Nephron progenitor cell (in vitro differentiated cells): ENCODE measurements at regions not wholly inside any gene's neighbourhood (a gene's known extent, or its start where the extent isn't known, plus 50 kb on each side); places are given as distances from the start of the nearest gene placed in this dataset.

Experiments
- DNase-seq: peaks from one replicate; pipeline ENCODE4 v3.0.0; 2021
- H3K27ac Mint-ChIP-seq: 2 replicates; pipeline ENCODE4 v1.8.0; 2021; ENCODE audit warnings: mild to moderate bottlenecking, moderate library complexity, mixed read lengths
- H3K27me3 Mint-ChIP-seq: 2 replicates; pipeline ENCODE4 v1.8.0; 2021; ENCODE audit warnings: mild to moderate bottlenecking, low read depth, mixed read lengths; ENCODE audit not compliant: poor library complexity
- H3K36me3 Mint-ChIP-seq: 2 replicates; pipeline ENCODE4 v1.8.0; 2021; ENCODE audit warnings: low read depth, mixed read lengths
- H3K4me1 Mint-ChIP-seq: 2 replicates; pipeline ENCODE4 v1.8.0; 2021; ENCODE audit warnings: mixed read lengths
- H3K4me3 Mint-ChIP-seq: 2 replicates; pipeline ENCODE4 v1.8.0; 2021; ENCODE audit warnings: mild to moderate bottlenecking, moderate library complexity, mixed read lengths
- H3K9me3 Mint-ChIP-seq: 2 replicates; pipeline ENCODE4 v1.8.0; 2021; ENCODE audit warnings: mild to moderate bottlenecking, moderate library complexity, mixed read lengths
- CTCF ChIP-seq: fragments of 200-600 bp; sonication (generic); IDR thresholded peaks from 2 replicates; pipeline ENCODE4 v1.5.0; 2021; ENCODE audit warnings: antibody characterized with exemption

- H3K27ac Mint-ChIP-seq: no peak overlapping the region
- no peak for TF ChIP-seq CTCF
- H3K4me1 Mint-ChIP-seq: no peaks in the 10 kb centered on the region
- H3K27me3 Mint-ChIP-seq: peaks cover 19% of the 10 kb centered on the region
- no peak for DNase-seq
- H3K9me3 Mint-ChIP-seq: peaks cover 5% of the 10 kb centered on the region
- H3K4me3 Mint-ChIP-seq: no peak overlapping the region
- H3K36me3 Mint-ChIP-seq: no peaks in the 10 kb centered on the region
Observed at GRCh38 chr5:6228257-6229250, 149.8 kb downstream of the MED10 start.

DNA sequence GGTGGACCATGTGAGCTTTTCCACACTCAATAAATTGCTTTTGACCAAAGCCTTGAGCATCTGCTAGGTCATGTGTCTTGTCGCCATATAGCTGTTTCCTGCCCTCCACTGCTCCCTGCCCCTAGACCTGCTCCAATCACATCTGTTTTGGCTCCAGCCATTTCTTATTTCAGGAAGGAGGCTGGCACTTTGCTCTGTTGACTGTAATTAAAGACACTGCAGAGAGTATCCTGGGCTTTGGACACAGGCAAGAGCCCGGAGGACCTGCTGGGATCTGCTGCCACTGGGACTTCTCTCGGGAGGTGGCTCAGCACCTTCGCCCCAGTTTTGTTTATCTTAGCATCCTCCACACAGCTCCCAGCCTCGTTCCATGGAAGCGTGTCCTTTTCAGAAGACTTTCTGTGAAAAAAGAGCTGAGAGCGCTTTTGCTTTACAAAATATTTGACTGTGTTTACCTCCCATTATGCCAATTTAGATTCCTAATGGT is 153.2 kb downstream of the MED10 start:
- Mint-ChIP-seq H3K4me1 (no peaks in the 10 kb centered on the region), H3K27ac (no peak overlapping the region), H3K27me3 (peaks cover 5% of the 10 kb centered on the region), H3K36me3 (no peaks in the 10 kb centered on the region), H3K9me3 (peaks cover 24% of the 10 kb centered on the region), H3K4me3 (no peak overlapping the region)
- TF ChIP-seq CTCF: no peak
- no peak for DNase-seq

DNA sequence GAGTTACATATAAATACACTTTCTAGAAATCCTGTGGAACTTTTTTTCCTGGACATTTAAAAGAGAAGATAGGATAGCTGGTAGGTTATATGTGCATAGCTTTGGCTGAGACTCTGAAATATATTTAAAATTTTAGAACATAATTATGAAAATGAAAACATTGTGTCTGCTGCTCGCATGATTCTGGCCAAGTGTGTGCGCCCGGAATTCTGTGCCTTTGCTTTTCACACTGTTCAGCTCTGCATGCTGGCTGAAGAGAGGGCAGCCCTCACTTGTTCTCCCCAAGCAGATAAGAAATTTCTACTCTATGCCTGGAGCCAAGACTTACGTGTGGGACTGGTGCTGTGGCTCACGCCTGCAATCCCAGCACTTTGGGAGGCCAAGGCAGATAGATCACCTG is 153.9 kb downstream of the MED10 start:
- Mint-ChIP-seq H3K27ac (no peak overlapping the region), H3K27me3 (peaks cover 5% of the 10 kb centered on the region), H3K4me3 (no peak overlapping the region), H3K36me3 (no peaks in the 10 kb centered on the region), H3K9me3 (peaks cover 27% of the 10 kb centered on the region), H3K4me1 (no peaks in the 10 kb centered on the region)
- DNase-seq: no peak
- TF ChIP-seq CTCF: no peak

DNA sequence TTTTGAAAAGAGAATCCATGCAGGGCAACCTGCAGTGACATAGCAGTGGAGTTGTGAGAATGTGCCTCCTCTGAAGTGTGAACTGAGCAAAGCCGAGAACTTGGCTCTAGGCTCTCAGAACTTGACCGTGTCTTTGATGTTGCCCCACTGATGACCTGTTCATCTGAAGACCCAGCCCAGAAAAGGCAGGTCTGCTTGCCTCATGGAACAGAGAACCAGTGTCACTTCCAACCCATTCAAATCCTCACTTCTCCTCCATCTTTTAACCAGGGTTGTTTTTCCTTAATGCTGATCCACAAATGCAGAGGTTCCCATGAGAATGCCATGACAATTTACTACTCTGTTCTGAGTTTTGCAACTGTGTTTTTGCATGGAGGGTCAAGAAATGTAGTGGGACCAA is 155.4 kb downstream of the MED10 start:
- Mint-ChIP-seq H3K9me3 (peaks cover 28% of the 10 kb centered on the region), H3K4me3 (no peak overlapping the region), H3K27ac (no peak overlapping the region), H3K4me1 (no peaks in the 10 kb centered on the region), H3K36me3 (no peaks in the 10 kb centered on the region), H3K27me3 (peaks cover 3% of the 10 kb centered on the region)
- no peak for TF ChIP-seq CTCF
- DNase-seq: no peak

- H3K4me1 Mint-ChIP-seq: no peaks in the 10 kb centered on the region
- H3K27me3 Mint-ChIP-seq: peaks cover 3% of the 10 kb centered on the region
- DNase-seq: no peak
- TF ChIP-seq CTCF: no peak
- no peaks in the 10 kb centered on the region for H3K36me3 Mint-ChIP-seq
- no peak overlapping the region for H3K27ac Mint-ChIP-seq
- peaks cover 28% of the 10 kb centered on the region for H3K9me3 Mint-ChIP-seq
- no peak overlapping the region for H3K4me3 Mint-ChIP-seq
Observed at GRCh38 chr5:6222121-6222520, 156.2 kb downstream of the MED10 start.
